K562 (cell line): ENCODE measurements at regions not wholly inside any gene's neighbourhood (a gene's known extent, or its start where the extent isn't known, plus 50 kb on each side); places are given as distances from the start of the nearest gene placed in this dataset.

ENCODE experiments used
- ATAC-seq: fragments of 200-7000 bp; cut with Tn5 transposase; 3 replicates; pipeline ENCODE4 v1.9.1; 2020; ENCODE audit warnings: moderate library complexity
- BruUV-seq: library from RNA; stranded (reverse); fragments of 400-500 nt; replicated peaks from 2 replicates; lab custom pipeline; 2021; lab: Mats Ljungman, UMichigan
- CTCF ChIA-PET: fragments of 300-600 bp; formaldehyde crosslinking; extraction: SDS; loops from one replicate; lab custom pipeline; 2021; ENCODE audit warnings: low intra/inter-chr PET ratio; lab: Yijun Ruan, JAX
- POLR2A ChIA-PET: fragments of 300-600, 350-650 bp; sonication (Branson Sonifier 250); formaldehyde crosslinking; extraction: SDS; loops from one replicate; lab custom pipeline; 2021; ENCODE audit warnings: antibody characterized with exemption, inconsistent platforms; lab: Yijun Ruan, JAX
- DNase-seq, 4 experiments: peaks; one replicate each; pipeline versions ENCODE4 v3.0.0 to v3.0.0-alpha.2; 2011 to 2018; ENCODE audit warnings: low spot score in 3 of 4, mixed read lengths in 3 of 4; ENCODE audit errors: extremely low read depth in 1 of 4
- FAIRE-seq: peaks from 2 replicates; lab custom pipeline; 2011; peaks lifted over from hg19 to GRCh38; lab: Jason Lieb, UNC
- H2AFZ ChIP-seq: 2 replicates; pipeline ENCODE4 v1.6.0; 2011; ENCODE audit warnings: low read depth, low read length, control low read depth, inconsistent platforms
- H3K27ac ChIP-seq: fragments of 200-600 bp; 3 replicates; pipeline ENCODE4 v1.8.0; 2011; ENCODE audit warnings: low read depth, mild to moderate bottlenecking, control low read depth, inconsistent platforms, low read length, moderate library complexity, mixed read lengths; ENCODE audit errors: extremely low read depth
- H3K27me3 ChIP-seq, 2 experiments: fragments of 300-600 bp in 1 of 2; 2 replicates in 1 of 2; 3 replicates in 1 of 2; pipeline versions ENCODE4 v1.6.0 to v1.8.0; 2011; ENCODE audit warnings: inconsistent platforms in 2 of 2, low read length in 2 of 2, mild to moderate bottlenecking in 1 of 2, mixed read lengths in 1 of 2, moderate library complexity in 1 of 2; ENCODE audit not compliant: control insufficient read depth in 2 of 2, insufficient read depth in 2 of 2
- H3K36me3 ChIP-seq: fragments of 300-600 bp; 3 replicates; pipeline ENCODE4 v1.8.0; 2011; ENCODE audit warnings: mild to moderate bottlenecking, low read length, inconsistent platforms; ENCODE audit not compliant: control insufficient read depth, insufficient read depth
- H3K4me1 ChIP-seq, 2 experiments: fragments of 200-600 bp in 1 of 2; replicated peaks in 1 of 2; 2 replicates in 1 of 2; 3 replicates in 1 of 2; pipeline versions ENCODE4 v1.5.1 to v1.8.0; 2011; ENCODE audit warnings: inconsistent platforms in 2 of 2, low read length in 2 of 2, mild to moderate bottlenecking in 1 of 2, mixed read lengths in 1 of 2, moderate library complexity in 1 of 2; ENCODE audit not compliant: control insufficient read depth in 2 of 2, insufficient read depth in 2 of 2
- H3K4me2 ChIP-seq: 2 replicates; pipeline ENCODE4 v1.6.1; 2011; ENCODE audit warnings: low read length, control low read depth, inconsistent platforms, mixed read lengths; ENCODE audit not compliant: insufficient read depth
- H3K4me3 ChIP-seq: fragments of 200-600 bp; sonication (generic), shearing (Covaris generic); 2 replicates; pipeline ENCODE4 v1.5.1; 2016; ENCODE audit warnings: control low read depth, inconsistent platforms
- H3K79me2 ChIP-seq: fragments of 200-600 bp; 3 replicates; pipeline ENCODE4 v1.8.0; 2011; ENCODE audit warnings: low read length, inconsistent platforms; ENCODE audit not compliant: control insufficient read depth, insufficient read depth
- H3K9ac ChIP-seq, 2 experiments: 2 replicates each; pipeline versions ENCODE4 v1.6.0 to v1.6.1; 2011; ENCODE audit warnings: low read depth in 2 of 2, low read length in 2 of 2, control low read depth in 1 of 2, inconsistent platforms in 1 of 2, mild to moderate bottlenecking in 1 of 2, mixed read lengths in 1 of 2; ENCODE audit not compliant: insufficient read depth in 1 of 2
- H3K9me1 ChIP-seq: one replicate; pipeline ENCODE4 v1.6.0; 2011; ENCODE audit warnings: inconsistent platforms, mild to moderate bottlenecking, low read length, moderate library complexity; ENCODE audit not compliant: control insufficient read depth, insufficient read depth
- H3K9me3 ChIP-seq: replicated peaks from 2 replicates; pipeline ENCODE4 v1.5.1; 2011; ENCODE audit warnings: low read depth, low read length, inconsistent platforms; ENCODE audit not compliant: control insufficient read depth, insufficient read depth
- H4K20me1 ChIP-seq: replicated peaks from 2 replicates; pipeline ENCODE4 v1.6.1; 2011; ENCODE audit warnings: low read length, inconsistent platforms, mixed read lengths; ENCODE audit not compliant: control insufficient read depth, insufficient read depth
- CREB3L1 ChIP-seq: fragments of 450-650 bp; IDR thresholded peaks from 2 replicates; pipeline ENCODE4 v1.6.1; 2014; ENCODE audit warnings: low read depth, mild to moderate bottlenecking, moderate library complexity, borderline replicate concordance
- CREM ChIP-seq: IDR thresholded peaks from 2 replicates; pipeline ENCODE4 v1.6.1; 2014; ENCODE audit warnings: antibody characterized with exemption, low read depth
- DDX20 ChIP-seq: fragments of 450-650 bp; IDR thresholded peaks from 2 replicates; pipeline ENCODE4 v1.6.1; 2016; ENCODE audit warnings: missing genetic modification characterization, low read depth, mild to moderate bottlenecking, missing compliant biosample characterization, moderate library complexity
- ETV5 ChIP-seq: sonication (generic); formaldehyde crosslinking; IDR thresholded peaks from 2 replicates; pipeline ENCODE4 v1.4.0; 2020; ENCODE audit warnings: low read depth, mild to moderate bottlenecking, missing genetic modification reagents
- PHF21A ChIP-seq: fragments of 450-650 bp; IDR thresholded peaks from 2 replicates; pipeline ENCODE4 v1.6.1; 2017; ENCODE audit warnings: low read depth, borderline replicate concordance
- POLR3A ChIP-seq: IDR thresholded peaks from 2 replicates; pipeline ENCODE4 v1.6.1; 2011; ENCODE audit warnings: borderline replicate concordance, mild to moderate bottlenecking, moderate library complexity; ENCODE audit not compliant: insufficient read length, insufficient read depth; ENCODE audit errors: extremely low read depth
- PRDM10 ChIP-seq: fragments of 450-650 bp; IDR thresholded peaks from 2 replicates; pipeline ENCODE4 v1.6.1; 2018; ENCODE audit not compliant: partially characterized antibody
- SMAD4 ChIP-seq: fragments of 250-450 bp; sonication (Bioruptor Pico); conservative IDR thresholded peaks from 2 replicates; pipeline ENCODE4 v1.8.0; 2021; ENCODE audit warnings: inconsistent platforms, mild to moderate bottlenecking, moderate library complexity
- TAL1 ChIP-seq: fragments of 450-650 bp; IDR thresholded peaks from 2 replicates; pipeline ENCODE4 v1.6.1; 2016; ENCODE audit warnings: mild to moderate bottlenecking
- ZBTB2 ChIP-seq: fragments of 450-650 bp; IDR thresholded peaks from 2 replicates; pipeline ENCODE4 v1.6.1; 2016; ENCODE audit warnings: antibody characterized with exemption
- ZBTB33 ChIP-seq: sonication (generic); formaldehyde crosslinking; IDR thresholded peaks from 2 replicates; pipeline ENCODE4 v1.8.1; 2023; ENCODE audit warnings: mild to moderate bottlenecking, missing genetic modification reagents
- ZBTB43 ChIP-seq: sonication (generic); formaldehyde crosslinking; IDR thresholded peaks from 2 replicates; pipeline ENCODE4 v1.8.0; 2023; ENCODE audit warnings: mild to moderate bottlenecking, missing genetic modification reagents
- ZNF174 ChIP-seq: fragments of 250-450 bp; sonication (Bioruptor Pico); IDR thresholded peaks from 2 replicates; pipeline ENCODE4 v1.4.0; 2020; ENCODE audit warnings: mild to moderate bottlenecking
- ZNF324 ChIP-seq: fragments of 250-450 bp; sonication (Bioruptor Pico); IDR thresholded peaks from 2 replicates; pipeline ENCODE4 v1.4.0; 2020; ENCODE audit warnings: mild to moderate bottlenecking
- WGBS: fragments of 100-300 bp; shearing (Covaris generic); methylation state at CpG from one replicate; pipeline ENCODE4 v1.1.6; 2016; ENCODE audit warnings: low coverage, mixed read lengths; ENCODE audit not compliant: insufficient coverage; ENCODE audit errors: missing lambda C conversion rate; 5-methylcytosine and 5-hydroxymethylcytosine counted together
- in situ Hi-C: fragments of 300-500 bp; cut with MboI; formaldehyde crosslinking; loops from 4 replicates; pipeline ENCODE4 v1.15.0; 2018; ENCODE audit warnings: inconsistent platforms, mixed read lengths
- intact Hi-C: fragments of 100-400 bp; cut with micrococcal nuclease; formaldehyde crosslinking; loops from 2 replicates; pipeline ENCODE4 v1.14.2; 2022

GRCh38 chr5:126189862-126190261 is 233.3 kb upstream of the GRAMD2B start:
- H3K4me2 ChIP-seq: no peak overlapping the region
- no peaks in the 10 kb centered on the region for H3K36me3 ChIP-seq
- H2AFZ ChIP-seq: no peak overlapping the region
- CTCF ChIA-PET: no interaction called here
- H4K20me1 ChIP-seq: no peaks in the 10 kb centered on the region
- no peak overlapping the region for H3K4me3 ChIP-seq
- no peaks in the 10 kb centered on the region for H3K9me1 ChIP-seq
- no peaks in the 10 kb centered on the region for H3K79me2 ChIP-seq
- ATAC-seq: no peak
- no peaks in the 10 kb centered on the region for H3K9me3 ChIP-seq
- H3K27ac ChIP-seq: no peak overlapping the region
- 0% methylated on average over 4 of the region's 4 CpGs for WGBS
- DNase-seq: no peak
- H3K9ac ChIP-seq: no peak overlapping the region
- H3K27me3 ChIP-seq: no peaks in the 10 kb centered on the region
- POLR2A ChIA-PET: no interaction called here
- in situ Hi-C loops: no loop called here
- FAIRE-seq: no peak
- BruUV-seq: no TSS peak
- H3K4me1 ChIP-seq: no peaks in the 10 kb centered on the region
- intact Hi-C loops: no loop called here
- no peak for TF ChIP-seq ZNF324 (CRISPR knock-in tag)
- TF ChIP-seq ZBTB2: no peak
- no peak for TF ChIP-seq ZNF174 (CRISPR knock-in tag)
- TF ChIP-seq TAL1: no peak
- no peak for TF ChIP-seq ZBTB33 (CRISPR knock-in tag)
- no peak for TF ChIP-seq POLR3A
- no peak for TF ChIP-seq PRDM10
- no peak for TF ChIP-seq SMAD4 (CRISPR knock-in tag)
- TF ChIP-seq ETV5 (CRISPR knock-in tag): no peak
- TF ChIP-seq CREM: no peak
- TF ChIP-seq DDX20 (tag): no peak
- TF ChIP-seq ZBTB43 (CRISPR knock-in tag): no peak
- TF ChIP-seq CREB3L1: no peak
- TF ChIP-seq PHF21A: no peak
